HG03457 (cell line): ENCODE measurements at regions not wholly inside any gene's neighbourhood (a gene's known extent, or its start where the extent isn't known, plus 50 kb on each side); places are given as distances from the start of the nearest gene placed in this dataset.
A peak's percentile ranks its signal among the peaks of the same experiment; 100 is the strongest.

Experiments
- ATAC-seq: cut with Tn5 transposase; IDR thresholded peaks from one replicate; pipeline ENCODE4 v1.9.1; 2021; ENCODE audit warnings: moderate number of reproducible peaks; ENCODE audit not compliant: unreplicated experiment

DNA sequence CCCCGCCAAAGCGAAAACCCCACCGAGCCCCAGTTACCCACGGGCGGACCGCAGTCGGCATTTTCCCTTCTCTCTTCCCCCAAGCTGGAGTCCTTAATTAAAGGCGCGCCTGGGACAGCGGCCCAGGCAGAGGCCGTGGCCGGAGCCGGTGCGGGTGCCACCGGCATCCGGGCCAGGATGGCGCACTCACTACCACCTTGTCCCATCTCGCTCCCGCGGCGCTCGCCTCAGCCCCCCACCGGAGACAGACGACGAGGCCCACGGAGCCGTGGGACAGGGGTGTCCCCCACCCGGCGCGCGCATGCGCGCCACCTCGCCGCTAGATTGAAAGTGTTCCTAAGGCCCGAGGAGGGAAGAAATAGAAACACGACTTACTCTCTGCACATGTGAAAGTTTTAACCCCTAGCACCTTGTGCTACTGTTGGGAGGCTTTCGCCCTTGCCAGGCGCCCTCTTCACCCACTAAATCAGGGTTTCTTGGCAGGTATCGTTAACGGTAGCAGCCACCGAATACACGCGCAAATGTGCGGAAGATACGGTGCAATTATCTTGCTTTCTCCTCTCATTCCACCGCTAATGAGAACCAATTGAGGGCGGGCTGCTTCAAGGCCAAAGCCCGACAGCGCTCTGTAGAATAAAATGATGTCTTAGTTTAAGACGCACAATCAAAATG is 64.3 kb upstream of the CCDC160 start:
- ATAC-seq, result peak; percentile 43

GRCh38 chrX:134173541-134174272 is 63.3 kb upstream of the CCDC160 start:
- ATAC-seq, result no peak

- no peak for ATAC-seq
These were observed 62.7 kb upstream of the CCDC160 start for GRCh38 chrX:134174273-134174660.

- ATAC-seq, result no peak
These were observed 62.1 kb upstream of the CCDC160 start for GRCh38 chrX:134174859-134175258.

DNA sequence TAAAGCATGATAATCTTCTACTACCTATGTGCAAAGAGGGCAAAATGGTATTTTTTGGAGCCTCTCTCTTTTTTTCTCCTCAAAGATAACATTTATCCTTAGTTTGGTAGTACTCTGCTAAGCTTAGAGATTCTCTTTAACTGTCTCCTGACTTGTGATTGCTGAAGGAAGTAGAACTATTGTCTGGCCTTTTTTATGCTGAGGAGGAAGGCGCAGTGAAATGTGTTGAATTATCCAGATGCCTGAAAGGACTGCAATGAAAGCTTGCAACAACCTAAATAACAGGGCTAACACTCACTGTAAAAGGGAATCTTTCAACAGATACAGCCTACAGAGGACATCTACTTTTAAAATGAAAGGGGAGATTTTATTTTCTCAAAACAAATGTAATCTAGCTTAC is 59.5 kb upstream of the CCDC160 start:
- ATAC-seq, result no peak

DNA sequence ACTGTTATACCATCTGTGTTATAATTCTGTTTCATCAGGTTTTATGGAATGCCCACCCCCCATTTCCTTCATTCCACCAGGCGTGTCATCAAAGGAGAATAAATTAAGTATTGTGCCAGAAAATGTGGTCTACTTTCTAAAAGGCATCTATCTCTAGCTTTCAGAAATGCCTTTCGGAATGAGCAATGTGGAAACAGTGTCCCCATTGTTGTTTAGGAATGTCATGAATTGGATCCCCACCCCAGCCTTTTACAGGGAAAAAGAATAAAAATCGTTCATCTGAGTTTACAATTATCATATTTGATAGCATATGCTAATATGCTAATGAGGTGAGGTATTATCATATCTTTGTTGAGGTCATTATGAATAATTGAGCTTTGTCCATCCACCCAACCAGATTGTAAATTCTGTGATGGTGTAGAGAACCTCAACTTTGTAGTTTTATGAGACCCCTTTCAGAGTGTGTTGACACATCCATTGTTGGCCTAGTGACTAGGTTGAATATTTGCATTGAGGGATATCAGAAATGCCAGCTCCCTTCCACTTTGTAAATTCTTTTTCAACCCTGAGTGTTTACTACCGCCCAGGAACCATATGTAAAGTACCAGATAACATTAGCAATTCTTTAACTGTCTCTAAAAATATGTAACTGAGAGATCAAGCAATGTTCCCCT is 56.2 kb upstream of the CCDC160 start:
- no peak for ATAC-seq

GRCh38 chrX:134181275-134181660 is 55.7 kb upstream of the CCDC160 start:
- ATAC-seq, result no peak

GRCh38 chrX:134183665-134184064 is 53.3 kb upstream of the CCDC160 start:
- no peak for ATAC-seq

GRCh38 chrX:134184936-134185335 is 52.0 kb upstream of the CCDC160 start:
- ATAC-seq, result no peak

DNA sequence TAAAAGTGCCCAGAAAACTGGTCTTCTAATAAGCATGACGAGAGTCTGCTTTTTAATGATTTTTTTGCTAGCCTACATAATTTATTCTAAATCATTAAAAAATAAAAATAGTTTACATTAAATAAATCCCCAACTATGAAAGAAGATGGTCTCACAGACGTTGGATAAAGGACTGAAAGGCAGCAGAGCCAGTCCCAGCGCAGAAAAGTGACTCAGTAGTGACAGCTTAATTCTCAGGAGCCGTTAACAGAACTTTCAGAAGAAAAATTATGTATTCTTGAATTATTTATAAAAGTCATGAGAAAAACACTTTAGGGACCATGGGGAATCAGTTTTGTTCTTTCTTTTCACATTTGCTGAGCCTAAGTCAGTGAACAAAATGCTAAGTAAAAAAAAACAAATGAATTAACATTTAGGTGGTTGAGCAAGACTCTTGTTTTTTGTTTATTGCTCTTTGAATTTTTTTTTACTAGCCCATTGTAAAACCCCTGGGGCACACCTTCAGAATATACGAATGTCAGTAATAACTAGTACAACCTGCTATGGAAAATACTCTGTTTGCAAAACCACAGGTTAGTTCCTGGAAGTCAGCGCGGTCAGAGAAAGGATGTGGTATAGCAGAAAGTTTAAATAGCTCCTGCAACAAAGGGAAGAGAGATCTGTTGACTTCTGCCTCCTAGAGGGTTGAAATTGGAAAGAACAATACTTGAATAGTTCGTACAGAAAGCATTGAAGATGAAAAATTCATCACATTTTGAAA is 50.4 kb upstream of the CCDC160 start:
- ATAC-seq, result peak; percentile 90
